SU-DHL-6 (cell line): ENCODE measurements at regions not wholly inside any gene's neighbourhood (a gene's known extent, or its start where the extent isn't known, plus 50 kb on each side); places are given as distances from the start of the nearest gene placed in this dataset.

Experiments
- EZH2phosphoT487 ChIP-seq: fragments of 200-600 bp; sonication (generic), shearing (Covaris generic); conservative IDR thresholded peaks from 2 replicates; pipeline ENCODE4 v1.6.1; 2018; ENCODE audit warnings: mild to moderate bottlenecking, antibody characterized with exemption, low read length, moderate library complexity, mixed read lengths
- TF ChIP-seq, protein P1 (sequence below): fragments of 200-600 bp; sonication (generic); IDR thresholded peaks from one replicate; pipeline ENCODE4 v1.5.1; 2017; ENCODE audit warnings: antibody characterized with exemption, mild to moderate bottlenecking, low read length, moderate library complexity; ENCODE audit not compliant: insufficient read depth, poor library complexity, severe bottlenecking

DNA sequence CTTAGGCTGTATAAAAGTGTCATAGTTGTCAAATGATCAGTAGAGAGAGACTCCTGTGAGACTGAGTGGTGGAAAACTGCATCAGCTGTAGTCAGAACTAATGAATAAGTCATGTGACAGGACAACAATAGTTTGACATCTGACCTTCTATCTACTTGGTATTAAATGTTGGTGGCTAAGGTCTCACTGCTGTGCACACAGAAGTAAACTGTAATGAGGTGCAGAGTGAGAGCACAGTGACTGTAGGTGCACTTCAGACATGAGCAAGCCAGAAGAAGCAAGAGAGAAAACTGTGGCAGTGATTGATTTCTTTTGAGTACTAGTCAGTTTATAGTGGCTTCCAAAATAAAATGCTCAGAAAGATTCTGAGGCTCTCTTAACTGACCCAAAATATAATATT, 803.6 kb downstream of the RAPGEF2 start:
- TF ChIP-seq, protein P1, sequence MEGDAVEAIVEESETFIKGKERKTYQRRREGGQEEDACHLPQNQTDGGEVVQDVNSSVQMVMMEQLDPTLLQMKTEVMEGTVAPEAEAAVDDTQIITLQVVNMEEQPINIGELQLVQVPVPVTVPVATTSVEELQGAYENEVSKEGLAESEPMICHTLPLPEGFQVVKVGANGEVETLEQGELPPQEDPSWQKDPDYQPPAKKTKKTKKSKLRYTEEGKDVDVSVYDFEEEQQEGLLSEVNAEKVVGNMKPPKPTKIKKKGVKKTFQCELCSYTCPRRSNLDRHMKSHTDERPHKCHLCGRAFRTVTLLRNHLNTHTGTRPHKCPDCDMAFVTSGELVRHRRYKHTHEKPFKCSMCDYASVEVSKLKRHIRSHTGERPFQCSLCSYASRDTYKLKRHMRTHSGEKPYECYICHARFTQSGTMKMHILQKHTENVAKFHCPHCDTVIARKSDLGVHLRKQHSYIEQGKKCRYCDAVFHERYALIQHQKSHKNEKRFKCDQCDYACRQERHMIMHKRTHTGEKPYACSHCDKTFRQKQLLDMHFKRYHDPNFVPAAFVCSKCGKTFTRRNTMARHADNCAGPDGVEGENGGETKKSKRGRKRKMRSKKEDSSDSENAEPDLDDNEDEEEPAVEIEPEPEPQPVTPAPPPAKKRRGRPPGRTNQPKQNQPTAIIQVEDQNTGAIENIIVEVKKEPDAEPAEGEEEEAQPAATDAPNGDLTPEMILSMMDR, result no peak
- no peak for TF ChIP-seq EZH2phosphoT487
